ENCODE measurements at regions not wholly inside any gene's neighbourhood (a gene's known extent, or its start where the extent isn't known, plus 50 kb on each side); places are given as distances from the start of the nearest gene placed in this dataset.

DNA sequence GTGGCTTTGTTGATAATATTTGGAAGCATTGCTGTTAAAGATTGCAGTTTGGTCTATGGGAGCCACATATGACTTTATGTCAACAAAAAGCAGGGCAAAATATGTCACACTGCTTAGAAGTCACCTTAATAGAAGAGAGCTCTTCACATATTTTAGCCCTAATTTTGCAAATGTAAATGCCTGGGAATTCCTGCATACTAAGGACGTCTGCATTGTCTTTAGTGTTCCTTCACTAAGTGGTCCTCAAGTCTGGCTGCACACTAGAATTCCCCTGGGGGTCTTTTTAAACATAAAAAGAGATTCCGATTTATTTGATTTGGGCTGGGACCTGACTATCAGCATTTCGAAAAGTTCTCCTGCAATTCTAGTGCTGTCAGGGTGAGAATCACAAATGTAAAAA, 495.1 kb upstream of the FAM241A start:
- no peaks in the 10 kb centered on the region for H3K9me1 ChIP-seq (replicated peaks; ENCODE audit: control insufficient read depth, extremely low read depth, insufficient read depth, low read length)
- ChIA-PET POLR2A (no interaction called here), CTCF (interaction anchor here (1.1 to 3.5 kb wide), 3 partner anchors 9 to 381 kb away, joined by 3 to 11 read pairs (median 3); no protein-coding TSS in a partner anchor)
- no peaks in the 10 kb centered on the region for H3K36me3 ChIP-seq (ENCODE audit: control insufficient read depth in 2 of 2, extremely low read depth in 1 of 2, insufficient read depth in 2 of 2, low read length in 2 of 2)
- TF ChIP-seq EZH2 (IDR thresholded peaks at IDR 0.05; ENCODE audit: borderline replicate concordance, low read depth, low read length, severe bottlenecking) = no peak
- no peak for TF ChIP-seq POLR2AphosphoS5 (IDR thresholded peaks at IDR 0.05; ENCODE audit: insufficient read depth, low read depth, low read length)
- no peaks in the 10 kb centered on the region for H3K9me3 ChIP-seq (replicated peaks; ENCODE audit: control insufficient read depth, insufficient read depth, low read length)
- no peaks in the 10 kb centered on the region for H3K4me1 ChIP-seq (ENCODE audit: control insufficient read depth, extremely low read depth, insufficient read depth, low read length)
- FAIRE-seq = no peak
- BruUV-seq (replicated peaks) = no TSS peak
- no peak overlapping the region for H3K27ac ChIP-seq (ENCODE audit: insufficient read depth, low read depth, low read length)
- peaks cover 15 to 16% of the 10 kb centered on the region in 2 experiments for H3K27me3 ChIP-seq (ENCODE audit: control insufficient read depth in 2 of 2, insufficient read depth in 2 of 2, low read length in 2 of 2)
- dilution Hi-C loops (cut with MboI; ENCODE audit: extremely low pct_ligation_motif_present, low sequenced_read_pairs) (no loop called here), intact Hi-C loops (cut with micrococcal nuclease) (no loop called here)
- no peak for DNase-seq (ENCODE audit: low read depth, low spot score)
- H3K4me3 ChIP-seq (replicated peaks in 1 of 3; ENCODE audit: insufficient read depth in 1 of 3, low read depth in 1 of 3, low read length in 3 of 3) = no peak overlapping the region
- H3K79me2 ChIP-seq (ENCODE audit: control insufficient read depth, insufficient read depth, low read length) = no peaks in the 10 kb centered on the region
- H4K20me1 ChIP-seq (replicated peaks; ENCODE audit: control insufficient read depth, extremely low read depth, insufficient read depth, low read length) = no peaks in the 10 kb centered on the region
- no peak overlapping the region for H3K9ac ChIP-seq (replicated peaks; ENCODE audit: extremely low read depth, insufficient read depth, low read length)
- no peak overlapping the region for H2AFZ ChIP-seq (ENCODE audit: low read depth, low read length)
- no peak overlapping the region for H3K4me2 ChIP-seq (ENCODE audit: insufficient read depth, low read length)

DNA sequence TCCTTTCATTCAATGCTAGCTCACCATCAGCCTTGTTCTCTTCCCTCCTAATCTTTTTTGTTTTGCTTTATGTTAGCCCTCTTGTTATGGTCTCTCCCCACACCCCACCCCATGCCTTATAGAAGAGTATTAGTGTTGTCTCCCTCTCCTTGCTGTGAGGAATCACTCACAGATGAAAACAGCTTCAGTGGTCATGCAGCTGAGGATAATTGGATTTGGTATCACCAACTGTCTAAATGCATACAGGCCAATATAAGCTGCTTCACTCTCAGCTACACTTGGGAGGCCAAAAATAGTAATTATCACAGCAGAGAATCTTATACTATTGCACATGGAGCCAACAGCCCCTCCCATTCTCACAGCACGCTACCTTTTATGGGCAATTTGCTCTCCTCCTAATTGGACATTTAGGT, 494.6 kb upstream of the FAM241A start:
- CTCF ChIA-PET = interaction anchor here (1.1 to 3.5 kb wide), 4 partner anchors 9 to 381 kb away, joined by 3 to 11 read pairs (median 4); no protein-coding TSS in a partner anchor
- H4K20me1 ChIP-seq (replicated peaks; ENCODE audit: control insufficient read depth, extremely low read depth, insufficient read depth, low read length) = no peaks in the 10 kb centered on the region
- no peaks in the 10 kb centered on the region for H3K9me3 ChIP-seq (replicated peaks; ENCODE audit: control insufficient read depth, insufficient read depth, low read length)
- H3K9ac ChIP-seq (replicated peaks; ENCODE audit: extremely low read depth, insufficient read depth, low read length) = no peak overlapping the region
- H3K9me1 ChIP-seq (replicated peaks; ENCODE audit: control insufficient read depth, extremely low read depth, insufficient read depth, low read length) = no peaks in the 10 kb centered on the region
- TF ChIP-seq POLR2A (IDR thresholded peaks at IDR 0.05; ENCODE audit: low read depth, low read length) (no peak), EZH2 (IDR thresholded peaks at IDR 0.05; ENCODE audit: borderline replicate concordance, low read depth, low read length, severe bottlenecking) (no peak), FOS (IDR thresholded peaks at IDR 0.05; ENCODE audit: borderline replicate concordance, insufficient read depth, low read length) (no peak), POLR2AphosphoS5 (IDR thresholded peaks at IDR 0.05; ENCODE audit: insufficient read depth, low read depth, low read length) (no peak), JUN (IDR thresholded peaks at IDR 0.05; ENCODE audit: borderline replicate concordance, insufficient read depth, insufficient read length, low read depth) (no peak), MYC (IDR thresholded peaks at IDR 0.05; ENCODE audit: low read depth, low read length) (no peak), GATA2 (IDR thresholded peaks at IDR 0.05; ENCODE audit: insufficient read depth, insufficient read length, low read depth, low read length) (no peak)
- TF ChIP-seq, protein P1, sequence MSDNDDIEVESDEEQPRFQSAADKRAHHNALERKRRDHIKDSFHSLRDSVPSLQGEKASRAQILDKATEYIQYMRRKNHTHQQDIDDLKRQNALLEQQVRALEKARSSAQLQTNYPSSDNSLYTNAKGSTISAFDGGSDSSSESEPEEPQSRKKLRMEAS (IDR thresholded peaks at IDR 0.05; ENCODE audit: insufficient read depth, insufficient read length) = no peak
- TF ChIP-seq, protein P2, sequence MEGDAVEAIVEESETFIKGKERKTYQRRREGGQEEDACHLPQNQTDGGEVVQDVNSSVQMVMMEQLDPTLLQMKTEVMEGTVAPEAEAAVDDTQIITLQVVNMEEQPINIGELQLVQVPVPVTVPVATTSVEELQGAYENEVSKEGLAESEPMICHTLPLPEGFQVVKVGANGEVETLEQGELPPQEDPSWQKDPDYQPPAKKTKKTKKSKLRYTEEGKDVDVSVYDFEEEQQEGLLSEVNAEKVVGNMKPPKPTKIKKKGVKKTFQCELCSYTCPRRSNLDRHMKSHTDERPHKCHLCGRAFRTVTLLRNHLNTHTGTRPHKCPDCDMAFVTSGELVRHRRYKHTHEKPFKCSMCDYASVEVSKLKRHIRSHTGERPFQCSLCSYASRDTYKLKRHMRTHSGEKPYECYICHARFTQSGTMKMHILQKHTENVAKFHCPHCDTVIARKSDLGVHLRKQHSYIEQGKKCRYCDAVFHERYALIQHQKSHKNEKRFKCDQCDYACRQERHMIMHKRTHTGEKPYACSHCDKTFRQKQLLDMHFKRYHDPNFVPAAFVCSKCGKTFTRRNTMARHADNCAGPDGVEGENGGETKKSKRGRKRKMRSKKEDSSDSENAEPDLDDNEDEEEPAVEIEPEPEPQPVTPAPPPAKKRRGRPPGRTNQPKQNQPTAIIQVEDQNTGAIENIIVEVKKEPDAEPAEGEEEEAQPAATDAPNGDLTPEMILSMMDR (IDR thresholded peaks at IDR 0.05; ENCODE audit: extremely low read depth in 1 of 2, insufficient read depth in 1 of 2, low read depth in 1 of 2, low read length in 2 of 2) = no peak
- dilution Hi-C loops (cut with MboI; ENCODE audit: extremely low pct_ligation_motif_present, low sequenced_read_pairs) = no loop called here
- no peak overlapping the region for H2AFZ ChIP-seq (ENCODE audit: low read depth, low read length)
- H3K79me2 ChIP-seq (ENCODE audit: control insufficient read depth, insufficient read depth, low read length) = no peaks in the 10 kb centered on the region
- FAIRE-seq = no peak
- H3K4me3 ChIP-seq (replicated peaks in 1 of 3; ENCODE audit: insufficient read depth in 1 of 3, low read depth in 1 of 3, low read length in 3 of 3) = no peak overlapping the region
- no peaks in the 10 kb centered on the region for H3K36me3 ChIP-seq (ENCODE audit: control insufficient read depth in 2 of 2, extremely low read depth in 1 of 2, insufficient read depth in 2 of 2, low read length in 2 of 2)
- H3K27ac ChIP-seq (ENCODE audit: insufficient read depth, low read depth, low read length) = no peak overlapping the region
- POLR2A ChIA-PET = no interaction called here
- no TSS peak for BruUV-seq (replicated peaks)
- no peak overlapping the region for H3K4me2 ChIP-seq (ENCODE audit: insufficient read depth, low read length)
- no peaks in the 10 kb centered on the region for H3K4me1 ChIP-seq (ENCODE audit: control insufficient read depth, extremely low read depth, insufficient read depth, low read length)
- intact Hi-C loops (cut with micrococcal nuclease) = loop anchor here (1.0 kb wide), 1 partner anchor 34 kb away; no protein-coding TSS in a partner anchor
- peaks cover 15 to 16% of the 10 kb centered on the region in 2 experiments for H3K27me3 ChIP-seq (ENCODE audit: control insufficient read depth in 2 of 2, insufficient read depth in 2 of 2, low read length in 2 of 2)
- DNase-seq (ENCODE audit: low read depth, low spot score) = no peak

Data from endothelial cell of umbilical vein (primary cell).